A549 (cell line): ENCODE measurements at regions not wholly inside any gene's neighbourhood (a gene's known extent, or its start where the extent isn't known, plus 50 kb on each side); places are given as distances from the start of the nearest gene placed in this dataset.

Source experiments
- CHD4 ChIP-seq: fragments of 200-600 bp; sonication (generic); IDR thresholded peaks from 2 replicates; pipeline ENCODE4 v1.6.1; 2016; ENCODE audit warnings: antibody characterized with exemption, mild to moderate bottlenecking, borderline replicate concordance
- CTCF ChIP-seq: fragments of >200 bp; sonication (Bioruptor Twin); formaldehyde crosslinking; IDR thresholded peaks from 3 replicates; pipeline ENCODE4 v1.5.1; 2016
- EHMT2 ChIP-seq: fragments of 200-600 bp; sonication (generic); IDR thresholded peaks from 2 replicates; pipeline ENCODE4 v1.6.1; 2016; ENCODE audit warnings: antibody characterized with exemption, low read depth, mild to moderate bottlenecking, moderate library complexity
- EP300 ChIP-seq, 2 experiments: fragments of >200 bp; sonication (Bioruptor Twin); formaldehyde crosslinking; IDR thresholded peaks; 2 replicates in 1 of 2; 3 replicates in 1 of 2; pipeline ENCODE4 v1.6.1; 2016 to 2017
- HDAC2 ChIP-seq: fragments of 200-600 bp; sonication (generic); IDR thresholded peaks from 2 replicates; pipeline ENCODE4 v1.6.1; 2016
- POLR2A ChIP-seq: IDR thresholded peaks from 2 replicates; pipeline ENCODE4 v1.6.1; 2012; ENCODE audit warnings: mild to moderate bottlenecking, low read length
- RAD21 ChIP-seq, 2 experiments: fragments of >200 bp in 1 of 2; sonication (Bioruptor Twin) in 1 of 2; formaldehyde crosslinking in 1 of 2; IDR thresholded peaks in 1 of 2; conservative IDR thresholded peaks in 1 of 2; 2 replicates in 1 of 2; 3 replicates in 1 of 2; pipeline ENCODE4 v1.6.1; 2012 to 2018; ENCODE audit warnings: inconsistent platforms in 1 of 2

DNA sequence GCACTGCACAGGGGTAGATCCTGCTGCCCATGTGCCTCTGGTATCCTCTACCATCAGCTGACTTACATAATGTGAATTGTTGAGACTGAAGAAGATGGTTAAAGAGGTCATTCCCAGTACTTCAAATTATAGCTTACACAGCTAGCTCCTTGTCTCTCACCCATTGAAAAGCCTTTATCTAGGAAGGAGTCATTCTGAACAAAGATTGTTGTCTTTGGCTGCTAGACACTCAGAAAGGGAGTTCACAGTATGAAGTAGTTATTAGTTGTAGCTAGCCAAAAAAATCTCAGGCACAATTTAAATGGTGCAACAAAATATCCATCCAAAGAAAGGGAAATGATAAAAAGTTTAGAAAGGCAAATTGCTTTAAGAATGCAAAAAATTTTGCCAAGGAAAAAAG, 102.0 kb upstream of the NREP start:
- TF ChIP-seq CTCF (no peak), EHMT2 (no peak), EP300 (IDR thresholded peaks at IDR 0.05) (no peak), RAD21 (conservative IDR thresholded peaks at IDR 0.05 in 1 of 2, IDR thresholded peaks at IDR 0.05 in 1 of 2) (no peak), POLR2A (no peak), CHD4 (no peak), HDAC2 (no peak)
